H7 (cell line): ENCODE measurements at regions not wholly inside any gene's neighbourhood (a gene's known extent, or its start where the extent isn't known, plus 50 kb on each side); places are given as distances from the start of the nearest gene placed in this dataset.
"Not testable (repeated sequence)": the region's sequence is repeated elsewhere in the genome, so short reads cannot be mapped to it uniquely, and the experiment has no call there.

Experiments used
- DNase-seq: peaks from one replicate; pipeline ENCODE4 v3.0.0; 2012
- H3K27me3 ChIP-seq: 2 replicates; pipeline ENCODE4 v1.6.0; 2011; ENCODE audit warnings: mild to moderate bottlenecking, low read length; ENCODE audit not compliant: control insufficient read depth, insufficient read depth
- H3K36me3 ChIP-seq: replicated peaks from 2 replicates; pipeline ENCODE4 v1.5.1; 2011; ENCODE audit warnings: low read length; ENCODE audit not compliant: control insufficient read depth, insufficient read depth
- H3K4me3 ChIP-seq: 2 replicates; pipeline ENCODE4 v1.5.1; 2011; ENCODE audit warnings: low read depth, mild to moderate bottlenecking, control low read depth, low read length, moderate library complexity; ENCODE audit not compliant: insufficient read depth

DNA sequence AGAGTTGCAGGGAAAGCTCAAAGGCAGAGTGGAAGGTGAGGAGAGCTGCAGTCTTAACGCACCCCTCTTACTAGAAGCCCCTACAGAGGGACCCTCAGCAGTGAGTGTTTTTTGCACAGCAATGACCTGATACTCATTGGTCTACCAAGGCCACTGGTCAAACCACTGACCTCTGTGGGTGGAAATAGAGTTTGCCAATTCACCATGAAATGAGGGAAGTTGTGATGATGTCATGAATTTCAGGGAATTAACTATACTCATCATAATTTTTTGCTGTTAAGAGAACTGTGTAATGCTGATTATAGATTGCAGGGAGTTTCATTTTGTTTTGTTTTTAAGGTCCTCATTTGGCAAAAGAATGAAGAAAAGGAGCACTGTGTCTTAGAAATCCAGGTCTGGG lies 101.7 kb upstream of the SMAD3 start:
- Histone ChIP-seq H3K27me3 (no peaks in the 10 kb centered on the region), H3K36me3 (no peaks in the 10 kb centered on the region), H3K4me3 (no peak overlapping the region)
- no peak for DNase-seq

DNA sequence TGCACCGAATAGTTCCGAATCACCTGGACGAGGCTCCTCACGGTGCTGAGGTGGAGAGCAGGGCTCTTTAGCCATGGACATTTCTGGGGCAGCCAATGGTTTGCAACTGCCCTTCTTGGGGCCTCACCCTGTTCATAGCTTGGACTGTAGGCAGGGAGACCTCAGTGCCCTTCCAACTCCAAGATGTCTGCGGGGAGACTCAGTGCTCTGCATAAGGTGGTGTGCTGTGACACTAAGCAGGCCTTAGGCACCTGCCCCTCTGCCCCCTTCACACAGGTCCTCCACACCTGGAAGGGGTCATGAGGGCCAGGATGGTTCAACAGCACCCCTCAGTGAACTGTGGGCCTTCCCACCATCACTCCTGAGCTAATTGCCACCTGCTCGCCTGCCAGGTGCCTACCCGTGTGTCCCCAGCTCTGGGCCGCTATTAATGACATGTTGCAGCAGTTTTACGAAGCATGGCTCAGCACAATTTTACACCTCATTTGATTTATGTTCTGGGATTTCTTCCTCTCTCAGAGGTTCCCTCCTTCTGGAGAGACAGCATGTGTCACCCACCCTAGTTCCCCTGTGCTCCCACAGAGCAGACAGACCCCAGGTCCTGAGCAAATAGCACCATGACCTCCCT lies 101.2 kb upstream of the SMAD3 start:
- Histone ChIP-seq H3K36me3 (no peaks in the 10 kb centered on the region), H3K4me3 (no peak overlapping the region), H3K27me3 (no peaks in the 10 kb centered on the region)
- no peak for DNase-seq

DNA sequence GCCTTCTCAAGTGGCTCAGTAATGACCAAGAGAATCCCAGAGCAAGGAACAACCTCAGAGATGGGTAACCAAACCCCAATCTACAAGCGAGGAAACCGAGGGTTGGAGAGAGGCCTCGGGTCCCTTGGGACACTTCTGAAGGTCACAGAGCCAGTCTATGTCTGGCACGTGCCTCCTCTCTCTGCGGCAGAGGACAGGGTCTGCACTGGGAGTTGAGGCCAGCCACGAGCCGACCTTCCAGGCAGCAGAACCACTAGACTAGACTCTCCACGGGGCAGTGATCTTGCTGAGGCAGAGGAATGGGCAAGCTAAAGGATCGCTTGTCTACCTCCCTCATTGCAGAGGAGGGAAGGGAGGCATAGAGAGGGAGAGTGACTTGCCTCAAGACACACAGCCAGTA lies 100.6 kb upstream of the SMAD3 start:
- no peak for DNase-seq
- no peaks in the 10 kb centered on the region for H3K27me3 ChIP-seq
- no peaks in the 10 kb centered on the region for H3K36me3 ChIP-seq
- H3K4me3 ChIP-seq, result no peak overlapping the region

DNA sequence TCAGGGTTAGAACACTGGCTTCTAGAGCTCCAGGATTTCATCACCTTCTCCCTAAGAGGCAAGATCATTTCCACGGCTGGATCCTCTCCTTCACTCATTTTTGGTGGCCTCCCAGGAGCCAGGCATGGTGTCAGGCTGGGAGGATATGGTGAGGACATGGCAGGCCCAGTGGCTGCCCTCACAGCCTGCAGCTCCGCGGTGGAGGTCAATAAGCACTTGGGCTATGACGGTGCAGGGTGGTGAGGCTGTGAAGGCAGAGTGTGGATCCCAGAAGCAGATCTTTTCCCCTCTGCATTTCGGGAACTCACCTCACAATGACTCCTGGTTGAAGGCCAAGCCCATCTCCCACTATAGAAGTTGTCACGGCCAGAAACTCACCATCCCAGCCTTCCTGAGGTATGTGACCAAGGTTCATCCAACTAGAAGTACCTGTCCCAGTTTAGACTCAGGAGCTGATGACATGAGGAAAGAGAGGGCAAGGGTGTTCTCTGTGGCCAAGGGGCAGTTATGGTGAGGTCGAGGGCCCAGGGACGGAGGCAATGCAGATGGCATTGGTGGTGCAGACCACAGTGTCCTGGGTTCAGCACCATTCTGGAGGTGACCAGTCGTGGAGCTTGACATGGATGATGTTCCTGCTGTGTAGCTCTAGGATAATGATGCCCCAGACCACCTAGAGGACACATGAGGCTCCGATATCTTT lies 100.1 kb upstream of the SMAD3 start:
- Histone ChIP-seq H3K4me3 (no peak overlapping the region), H3K27me3 (no peaks in the 10 kb centered on the region), H3K36me3 (no peaks in the 10 kb centered on the region)
- DNase-seq, result no peak

DNA sequence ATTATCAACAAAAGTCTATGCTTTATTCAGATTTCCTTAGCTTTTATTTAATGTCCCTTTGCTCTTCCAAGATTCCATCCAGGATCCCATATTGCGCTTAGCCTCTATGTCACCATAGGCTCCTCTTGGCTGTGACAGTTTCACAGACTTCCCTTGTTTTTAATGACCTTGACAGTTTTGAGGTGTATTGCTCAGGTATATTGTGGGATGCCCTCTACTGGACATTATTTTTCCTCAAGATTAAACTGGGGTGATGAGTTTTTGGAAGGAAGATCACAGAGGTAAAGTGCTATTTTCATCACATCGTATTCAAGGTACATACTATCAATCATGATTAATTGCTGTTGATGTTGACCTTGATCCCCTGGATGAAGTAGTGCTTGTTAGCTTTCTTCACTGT lies 99.1 kb upstream of the SMAD3 start:
- no peak for DNase-seq
- Histone ChIP-seq H3K27me3 (no peaks in the 10 kb centered on the region), H3K4me3 (no peak overlapping the region)

DNA sequence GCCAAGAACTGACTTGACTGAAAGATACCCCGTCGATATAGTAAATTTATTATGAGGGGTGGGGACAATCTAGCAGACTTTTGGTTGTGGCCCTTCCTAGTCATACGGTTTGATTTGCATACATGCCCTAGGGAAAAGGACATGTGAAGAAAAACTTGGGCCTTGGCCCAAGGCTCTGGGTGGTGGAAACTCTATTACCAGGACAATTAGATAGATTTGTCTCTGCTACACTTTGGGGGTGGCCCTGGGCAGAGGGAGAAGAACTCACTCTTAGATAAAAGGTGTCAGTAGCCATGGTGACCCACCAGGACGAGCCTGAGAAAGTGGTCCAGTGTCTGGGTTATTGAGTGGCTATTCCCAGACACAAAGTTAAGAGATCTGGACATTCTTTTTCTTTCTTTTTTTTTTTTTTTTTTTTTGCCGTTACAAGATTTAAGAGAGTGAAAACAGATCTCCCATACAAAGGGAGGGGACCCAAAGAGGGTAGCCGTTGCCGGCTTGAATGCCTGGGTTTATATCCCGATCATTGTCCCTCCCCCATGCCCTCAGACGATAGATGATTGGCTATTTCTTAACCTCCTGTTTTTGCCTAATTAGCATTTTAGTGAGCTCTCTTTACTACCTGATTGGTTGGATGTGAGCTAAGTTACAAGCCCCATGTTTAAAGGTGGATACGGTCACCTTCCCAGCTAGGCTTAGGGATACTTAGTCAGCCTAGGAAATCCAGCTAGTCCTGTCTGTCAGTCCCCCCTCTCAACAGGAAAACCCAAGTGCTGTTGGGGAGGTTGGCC lies 96.4 kb upstream of the SMAD3 start:
- no peak overlapping the region for H3K4me3 ChIP-seq
- H3K36me3 ChIP-seq, result no peaks in the 10 kb centered on the region
- no peak for DNase-seq
- no peaks in the 10 kb centered on the region for H3K27me3 ChIP-seq

More for the DNA sequence above, 99.1 kb upstream of the SMAD3 start:
- no peaks in the 10 kb centered on the region for H3K36me3 ChIP-seq

DNA sequence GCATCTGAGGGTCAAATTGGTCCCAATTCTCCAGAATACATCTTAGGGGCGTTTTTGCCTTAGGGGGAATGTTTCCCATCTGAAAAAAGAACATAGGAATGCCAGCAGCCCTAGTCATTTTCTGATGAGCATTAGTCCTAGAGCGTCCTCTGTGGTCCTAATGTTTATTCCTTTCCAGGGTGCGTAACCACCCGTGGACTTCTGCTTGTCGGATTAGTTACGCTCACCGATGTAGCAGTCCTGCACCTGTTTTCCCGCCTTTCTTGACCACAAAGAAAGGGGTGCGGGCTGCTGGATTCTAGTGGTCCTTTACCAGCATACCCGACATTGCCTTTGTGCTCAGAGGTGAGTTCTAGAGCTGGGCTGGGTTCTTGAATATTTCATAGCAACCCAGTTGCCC lies 91.3 kb upstream of the SMAD3 start:
- not testable (repeated sequence) for H3K27me3 ChIP-seq, H3K4me3 ChIP-seq, H3K36me3 ChIP-seq, DNase-seq

DNA sequence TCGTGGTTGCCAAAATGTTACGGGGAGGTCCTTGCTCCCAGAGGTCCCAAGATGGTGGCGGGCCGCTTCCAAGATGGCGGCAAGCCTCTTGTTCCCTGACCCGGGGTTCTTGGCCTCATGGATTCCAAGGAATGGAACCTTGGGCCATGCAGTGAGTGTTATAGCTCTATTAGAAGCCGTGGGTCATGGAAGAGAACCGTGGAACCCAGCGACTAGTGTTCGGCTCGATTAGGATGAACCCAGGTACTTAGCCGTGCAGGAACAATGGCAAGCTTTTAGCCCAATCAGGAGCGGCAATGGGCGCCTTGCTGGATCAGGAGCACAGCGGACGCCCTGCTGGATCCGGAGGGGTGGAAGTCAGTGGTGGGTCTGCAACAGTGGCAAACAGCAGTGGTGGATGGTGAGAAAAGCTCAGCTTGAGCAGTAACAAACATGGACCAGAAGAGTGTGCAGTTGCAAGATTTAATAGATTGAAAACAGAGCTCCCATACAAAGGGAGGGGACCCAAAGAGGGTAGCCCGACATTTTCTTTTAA lies 89.2 kb upstream of the SMAD3 start:
- not testable (repeated sequence) for H3K36me3 ChIP-seq, H3K27me3 ChIP-seq, DNase-seq, H3K4me3 ChIP-seq

DNA sequence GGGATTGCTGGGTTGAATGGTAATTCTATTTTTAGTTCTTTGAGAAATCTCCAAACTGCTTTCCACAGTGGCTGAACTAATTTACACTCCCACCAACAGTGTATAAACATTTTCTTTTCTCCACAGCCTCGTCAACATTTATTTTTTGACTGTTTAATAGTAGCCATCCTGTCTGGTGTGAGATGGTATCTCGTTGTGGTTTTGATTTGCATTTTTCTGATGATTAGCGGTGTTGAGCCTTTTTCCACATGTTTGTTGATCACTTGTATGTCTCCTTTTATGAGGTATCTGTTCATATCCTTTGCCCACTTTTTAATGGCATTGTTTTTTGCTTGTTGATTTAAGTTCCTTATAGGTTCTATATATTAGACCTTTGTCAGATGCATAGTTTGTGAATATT lies 85.1 kb upstream of the SMAD3 start:
- H3K36me3 ChIP-seq, H3K4me3 ChIP-seq, H3K27me3 ChIP-seq, DNase-seq: not testable (repeated sequence)

DNA sequence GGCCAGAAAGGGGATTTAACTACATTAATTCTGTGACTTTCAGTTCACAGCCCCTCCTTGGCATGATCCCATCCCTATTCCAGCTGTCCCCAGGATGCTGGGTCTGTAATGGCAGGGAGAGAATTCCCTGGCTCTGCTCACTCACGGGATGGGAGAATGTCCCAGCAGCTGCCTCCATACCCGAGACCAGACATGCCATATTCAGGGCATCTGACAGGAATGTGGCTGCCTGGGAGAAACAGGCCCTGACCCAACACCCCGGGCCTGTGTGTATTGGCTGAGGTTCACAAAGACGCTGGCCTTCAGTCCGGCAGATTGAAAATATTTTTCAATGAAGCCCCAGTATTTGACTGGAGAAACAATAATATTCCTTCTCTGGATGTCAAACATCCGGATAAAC lies 83.6 kb upstream of the SMAD3 start:
- no peaks in the 10 kb centered on the region for H3K36me3 ChIP-seq
- DNase-seq, result no peak
- no peak overlapping the region for H3K4me3 ChIP-seq
- H3K27me3 ChIP-seq, result no peaks in the 10 kb centered on the region

DNA sequence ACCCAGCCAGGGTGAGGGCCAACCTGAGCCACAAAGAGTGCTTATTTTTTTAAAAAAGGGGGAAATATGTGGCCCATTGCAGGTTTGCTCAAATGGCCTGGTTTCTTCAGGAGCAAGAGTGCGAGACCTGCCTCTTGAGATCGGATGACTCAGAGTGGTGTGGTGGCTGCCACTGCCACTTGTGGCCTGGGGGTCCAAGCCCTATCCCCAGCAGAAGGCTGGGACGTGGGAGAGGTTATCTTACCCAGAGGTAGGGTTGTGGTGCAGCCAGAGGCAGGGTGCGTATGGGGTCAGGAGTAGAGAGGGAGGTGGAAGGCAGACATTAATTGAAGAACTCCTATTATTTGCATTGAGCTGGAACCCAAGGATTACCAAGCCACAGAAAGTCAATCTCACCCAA lies 83.2 kb upstream of the SMAD3 start:
- DNase-seq, result no peak
- H3K27me3 ChIP-seq, result no peaks in the 10 kb centered on the region
- H3K36me3 ChIP-seq, result no peaks in the 10 kb centered on the region
- no peak overlapping the region for H3K4me3 ChIP-seq

DNA sequence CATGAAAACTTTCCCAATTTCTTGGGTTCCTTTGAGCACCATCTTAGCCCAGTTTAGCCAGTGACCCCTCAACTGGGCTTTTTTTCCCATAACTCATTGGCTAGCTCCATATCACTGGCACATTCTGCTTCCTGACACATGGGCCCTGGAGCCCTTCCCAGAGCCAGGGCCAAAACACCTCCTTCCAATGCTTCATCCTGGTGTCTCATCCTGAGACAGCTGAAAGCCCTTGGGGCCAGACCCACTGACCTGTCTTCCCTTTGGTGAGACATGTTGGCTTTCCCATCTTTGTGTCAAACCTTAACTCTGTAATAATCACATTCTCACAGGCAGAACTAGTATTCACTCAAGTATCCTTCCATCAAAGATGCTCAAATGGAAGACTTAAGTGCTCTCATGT lies 82.6 kb upstream of the SMAD3 start:
- H3K27me3 ChIP-seq, result no peaks in the 10 kb centered on the region
- no peak for DNase-seq
- H3K36me3 ChIP-seq, result no peaks in the 10 kb centered on the region
- H3K4me3 ChIP-seq, result no peak overlapping the region

DNA sequence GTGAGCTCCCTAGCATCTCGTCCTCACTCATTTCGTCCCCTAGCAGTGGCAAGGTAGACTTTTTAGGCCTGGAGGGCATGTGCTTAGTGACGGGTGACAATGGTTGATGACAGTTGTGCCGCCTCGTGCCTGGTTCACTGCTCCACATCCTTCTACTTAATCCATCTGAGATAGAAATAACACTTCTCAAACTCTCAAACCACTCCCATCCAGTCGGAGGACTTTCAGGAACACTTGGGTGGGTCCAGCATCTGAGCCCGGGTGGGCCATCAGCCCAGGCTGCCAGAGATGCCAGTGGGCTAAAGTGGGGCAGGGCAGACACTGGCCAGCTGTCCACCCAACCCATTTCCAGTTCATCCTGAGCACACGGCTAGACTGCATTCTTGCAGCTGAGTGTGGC lies 79.7 kb upstream of the SMAD3 start:
- no peaks in the 10 kb centered on the region for H3K27me3 ChIP-seq
- no peak overlapping the region for H3K4me3 ChIP-seq
- no peaks in the 10 kb centered on the region for H3K36me3 ChIP-seq
- DNase-seq, result no peak

DNA sequence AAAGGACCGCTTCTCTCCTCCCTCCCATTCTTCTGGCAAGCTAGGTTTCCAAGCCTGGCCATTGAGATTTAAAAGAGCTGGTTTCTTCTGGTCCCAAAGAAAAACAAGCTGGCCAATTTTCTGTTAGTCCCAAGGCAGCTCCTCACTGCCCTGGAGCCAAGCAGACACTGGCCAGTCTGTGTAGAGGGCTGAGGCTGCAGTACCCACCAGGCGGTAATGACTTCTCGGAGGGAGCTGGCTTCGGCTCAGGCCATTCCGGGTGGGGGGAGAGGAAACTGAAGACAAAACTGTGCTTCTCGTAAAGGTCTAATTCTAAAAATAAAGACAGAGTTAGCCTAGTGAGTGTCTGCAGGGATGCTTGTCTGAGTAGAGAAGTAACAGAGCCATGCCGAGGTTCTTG lies 78.5 kb upstream of the SMAD3 start:
- DNase-seq, result no peak
- Histone ChIP-seq H3K36me3 (no peaks in the 10 kb centered on the region), H3K27me3 (no peaks in the 10 kb centered on the region), H3K4me3 (no peak overlapping the region)

DNA sequence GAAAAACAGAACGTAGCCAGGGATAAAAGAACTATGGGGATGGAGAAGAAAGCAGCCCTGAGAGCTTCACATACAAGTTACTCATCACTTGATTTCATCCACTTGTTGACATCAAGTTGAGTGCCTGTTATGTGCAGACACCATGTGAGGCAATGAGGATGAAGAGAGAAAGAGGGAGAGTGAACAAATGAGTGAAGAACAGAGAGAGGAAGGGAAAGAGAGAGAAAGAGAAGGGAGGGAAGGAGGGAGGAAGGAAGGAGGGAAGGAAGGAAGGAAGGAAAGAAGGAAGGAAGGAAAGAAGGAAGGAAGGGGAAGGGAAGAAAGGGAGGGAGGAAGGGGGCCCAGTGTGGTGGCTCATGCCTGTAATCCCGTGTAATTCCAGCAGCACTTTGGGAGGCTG lies 72.3 kb upstream of the SMAD3 start:
- DNase-seq, result no peak
- Histone ChIP-seq H3K27me3 (no peaks in the 10 kb centered on the region), H3K4me3 (no peak overlapping the region), H3K36me3 (no peaks in the 10 kb centered on the region)
